ENCODE measurements at regions not wholly inside any gene's neighbourhood (a gene's known extent, or its start where the extent isn't known, plus 50 kb on each side); places are given as distances from the start of the nearest gene placed in this dataset.

DNA sequence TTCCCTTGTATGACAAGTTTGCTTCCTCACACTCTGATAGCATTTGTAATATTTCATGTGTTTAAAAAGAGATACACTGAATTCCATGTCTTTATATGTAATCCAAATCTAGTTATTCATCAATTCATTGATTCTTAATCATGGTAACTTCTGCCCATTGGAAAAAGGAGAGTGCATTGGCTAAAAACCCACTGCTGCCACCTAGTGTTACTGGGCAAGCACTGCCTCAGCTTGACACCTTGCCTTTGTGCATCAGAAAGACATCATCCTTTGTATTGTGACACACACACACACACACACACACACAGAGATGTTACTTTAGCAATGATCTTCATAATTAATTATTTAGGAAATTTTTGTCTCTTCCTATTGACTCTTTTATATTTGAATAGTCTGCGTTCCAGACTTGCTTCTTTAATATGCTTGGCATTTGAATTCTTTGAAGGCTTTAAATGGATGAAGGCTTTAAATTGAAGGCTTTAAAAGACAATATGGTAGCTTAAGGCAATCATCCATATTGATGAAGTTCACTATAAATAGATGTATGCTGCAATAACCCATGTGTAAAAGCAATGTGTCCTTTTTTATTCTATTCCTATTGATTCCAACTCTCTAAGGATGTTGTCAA, 414.2 kb upstream of the CHST9 start:
- TF ChIP-seq CBX3 (IDR thresholded peaks at IDR 0.05; ENCODE audit: low read depth): no peak
- TF ChIP-seq RAD21 (IDR thresholded peaks at IDR 0.05; ENCODE audit: low read depth): peak; percentile 51
- TF ChIP-seq, protein P1, sequence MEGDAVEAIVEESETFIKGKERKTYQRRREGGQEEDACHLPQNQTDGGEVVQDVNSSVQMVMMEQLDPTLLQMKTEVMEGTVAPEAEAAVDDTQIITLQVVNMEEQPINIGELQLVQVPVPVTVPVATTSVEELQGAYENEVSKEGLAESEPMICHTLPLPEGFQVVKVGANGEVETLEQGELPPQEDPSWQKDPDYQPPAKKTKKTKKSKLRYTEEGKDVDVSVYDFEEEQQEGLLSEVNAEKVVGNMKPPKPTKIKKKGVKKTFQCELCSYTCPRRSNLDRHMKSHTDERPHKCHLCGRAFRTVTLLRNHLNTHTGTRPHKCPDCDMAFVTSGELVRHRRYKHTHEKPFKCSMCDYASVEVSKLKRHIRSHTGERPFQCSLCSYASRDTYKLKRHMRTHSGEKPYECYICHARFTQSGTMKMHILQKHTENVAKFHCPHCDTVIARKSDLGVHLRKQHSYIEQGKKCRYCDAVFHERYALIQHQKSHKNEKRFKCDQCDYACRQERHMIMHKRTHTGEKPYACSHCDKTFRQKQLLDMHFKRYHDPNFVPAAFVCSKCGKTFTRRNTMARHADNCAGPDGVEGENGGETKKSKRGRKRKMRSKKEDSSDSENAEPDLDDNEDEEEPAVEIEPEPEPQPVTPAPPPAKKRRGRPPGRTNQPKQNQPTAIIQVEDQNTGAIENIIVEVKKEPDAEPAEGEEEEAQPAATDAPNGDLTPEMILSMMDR (IDR thresholded peaks at IDR 0.05 in 2 of 3, conservative IDR thresholded peaks at IDR 0.05 in 1 of 3; ENCODE audit: borderline replicate concordance in 1 of 3, insufficient read depth in 1 of 3, low read depth in 2 of 3, low read length in 2 of 3): peak; percentile 35 to 88 (median 86); a peak in 5 of 6 replicates
- no peak for TF ChIP-seq FOSL1 (IDR thresholded peaks at IDR 0.05; ENCODE audit: low read depth)
- TF ChIP-seq JUND (IDR thresholded peaks at IDR 0.05): no peak
- no peak for TF ChIP-seq POLR2A (IDR thresholded peaks at IDR 0.05; ENCODE audit: borderline replicate concordance, extremely low read depth, insufficient read depth, insufficient read length)
- Histone ChIP-seq H3K4me2 (ENCODE audit: low read length) (no peak overlapping the region), H4K20me1 (ENCODE audit: insufficient read depth) (no peaks in the 10 kb centered on the region), H3K4me3 (replicated peaks in 1 of 2; ENCODE audit: low read depth in 1 of 2, low read length in 2 of 2) (no peak overlapping the region), H2AFZ (ENCODE audit: low read depth, low read length, poor library complexity, severe bottlenecking) (no peak overlapping the region), H3K36me3 (ENCODE audit: control insufficient read depth in 1 of 2, insufficient read depth in 2 of 2, low read length in 2 of 2) (no peaks in the 10 kb centered on the region), H3K79me2 (ENCODE audit: insufficient read depth, low read length) (no peaks in the 10 kb centered on the region), H3K27ac (ENCODE audit: low read depth, low read length) (no peak overlapping the region), H3K4me1 (ENCODE audit: control insufficient read depth in 1 of 2, insufficient read depth in 2 of 2, low read length in 2 of 2) (no peaks in the 10 kb centered on the region), H3K27me3 (ENCODE audit: insufficient read depth, low read length) (no peaks in the 10 kb centered on the region), H3K9ac (ENCODE audit: low read length) (no peak overlapping the region), H3K9me2 (ENCODE audit: insufficient read depth) (no peaks in the 10 kb centered on the region), H3K9me3 (ENCODE audit: control insufficient read depth in 1 of 2, insufficient read depth in 1 of 2, low read depth in 1 of 2, low read length in 2 of 2) (no peaks in the 10 kb centered on the region)
- ATAC-seq (peak; percentile 66), DNase-seq (ENCODE audit: low read depth, low spot score) (peak; percentile 24)
- intact Hi-C loops (cut with micrococcal nuclease): loop anchor here (1.0 to 10.0 kb wide), 5 partner anchors 235 to 1295 kb away; no protein-coding TSS in a partner anchor
- no TSS peak for BruUV-seq (replicated peaks)
- ChIA-PET RAD21 (ENCODE audit: low non-redundant PET in 1 of 2, low total read pairs in 2 of 2, uncharacterized antibody in 2 of 2, unreplicated experiment in 2 of 2) (interaction anchor here in 1 of 2 experiments (0.6 kb wide), 1 partner anchor 692 kb away, joined by 3 read pairs; no protein-coding TSS in a partner anchor), CTCF (interaction anchor here (0.6 to 2.1 kb wide), 5 partner anchors 9 to 1194 kb away, joined by 3 to 10 read pairs (median 5); no protein-coding TSS in a partner anchor), POLR2A (no interaction called here)

All from HCT116 (cell line).